ENCODE measurements at regions not wholly inside any gene's neighbourhood (a gene's known extent, or its start where the extent isn't known, plus 50 kb on each side); places are given as distances from the start of the nearest gene placed in this dataset.

DNA sequence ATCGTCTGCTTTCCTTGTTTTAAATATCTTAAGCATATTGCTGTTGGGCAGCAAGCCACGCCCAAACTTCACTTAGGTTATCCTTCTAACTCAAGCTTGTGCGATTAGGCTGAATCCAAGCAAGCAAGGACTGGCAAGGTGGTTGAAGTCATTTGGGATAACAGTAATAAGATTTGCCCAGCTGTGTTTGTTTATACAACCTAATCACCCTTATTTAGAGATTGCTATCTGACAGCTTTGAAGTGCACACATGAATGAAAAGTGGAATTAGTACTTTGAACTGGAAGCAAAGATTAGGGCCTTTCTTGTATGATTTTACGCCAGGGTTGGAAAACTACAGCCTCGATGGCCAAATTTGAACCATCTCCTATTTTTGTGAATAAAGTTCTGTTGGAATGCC, 182.1 kb downstream of the ASB9 start:
- H3K4me1 ChIP-seq (ENCODE audit: control insufficient read depth, low read length), result no peaks in the 10 kb centered on the region
- no peaks in the 10 kb centered on the region for H4K20me1 ChIP-seq (ENCODE audit: control insufficient read depth, insufficient read depth, low read depth, low read length)
- H3K4me2 ChIP-seq (ENCODE audit: low read length), result no peak overlapping the region
- H3K36me3 ChIP-seq (ENCODE audit: control insufficient read depth, low read length), result no peaks in the 10 kb centered on the region
- no peak overlapping the region for H3K27ac ChIP-seq (ENCODE audit: low read depth, low read length)
- no peak overlapping the region for H3K4me3 ChIP-seq (ENCODE audit: low read length)
- H3K27me3 ChIP-seq (ENCODE audit: control insufficient read depth, low read length), result no peaks in the 10 kb centered on the region
- no peaks in the 10 kb centered on the region for H3K79me2 ChIP-seq (ENCODE audit: control insufficient read depth, low read length)
- no peaks in the 10 kb centered on the region for H3K9me3 ChIP-seq (ENCODE audit: control insufficient read depth, insufficient read depth, low read length)
- no peaks in the 10 kb centered on the region for H3K9me2 ChIP-seq (replicated peaks; ENCODE audit: control insufficient read depth, low read length)
- no peak for TF ChIP-seq EZH2phosphoT487 (IDR thresholded peaks at IDR 0.05; ENCODE audit: borderline replicate concordance, low read length)
- TF ChIP-seq, protein P1, sequence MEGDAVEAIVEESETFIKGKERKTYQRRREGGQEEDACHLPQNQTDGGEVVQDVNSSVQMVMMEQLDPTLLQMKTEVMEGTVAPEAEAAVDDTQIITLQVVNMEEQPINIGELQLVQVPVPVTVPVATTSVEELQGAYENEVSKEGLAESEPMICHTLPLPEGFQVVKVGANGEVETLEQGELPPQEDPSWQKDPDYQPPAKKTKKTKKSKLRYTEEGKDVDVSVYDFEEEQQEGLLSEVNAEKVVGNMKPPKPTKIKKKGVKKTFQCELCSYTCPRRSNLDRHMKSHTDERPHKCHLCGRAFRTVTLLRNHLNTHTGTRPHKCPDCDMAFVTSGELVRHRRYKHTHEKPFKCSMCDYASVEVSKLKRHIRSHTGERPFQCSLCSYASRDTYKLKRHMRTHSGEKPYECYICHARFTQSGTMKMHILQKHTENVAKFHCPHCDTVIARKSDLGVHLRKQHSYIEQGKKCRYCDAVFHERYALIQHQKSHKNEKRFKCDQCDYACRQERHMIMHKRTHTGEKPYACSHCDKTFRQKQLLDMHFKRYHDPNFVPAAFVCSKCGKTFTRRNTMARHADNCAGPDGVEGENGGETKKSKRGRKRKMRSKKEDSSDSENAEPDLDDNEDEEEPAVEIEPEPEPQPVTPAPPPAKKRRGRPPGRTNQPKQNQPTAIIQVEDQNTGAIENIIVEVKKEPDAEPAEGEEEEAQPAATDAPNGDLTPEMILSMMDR (IDR thresholded peaks at IDR 0.05; ENCODE audit: low read depth, low read length, poor library complexity, severe bottlenecking), result no peak
- H3F3A ChIP-seq (ENCODE audit: control insufficient read depth, insufficient read depth), result no peaks in the 10 kb centered on the region

DNA sequence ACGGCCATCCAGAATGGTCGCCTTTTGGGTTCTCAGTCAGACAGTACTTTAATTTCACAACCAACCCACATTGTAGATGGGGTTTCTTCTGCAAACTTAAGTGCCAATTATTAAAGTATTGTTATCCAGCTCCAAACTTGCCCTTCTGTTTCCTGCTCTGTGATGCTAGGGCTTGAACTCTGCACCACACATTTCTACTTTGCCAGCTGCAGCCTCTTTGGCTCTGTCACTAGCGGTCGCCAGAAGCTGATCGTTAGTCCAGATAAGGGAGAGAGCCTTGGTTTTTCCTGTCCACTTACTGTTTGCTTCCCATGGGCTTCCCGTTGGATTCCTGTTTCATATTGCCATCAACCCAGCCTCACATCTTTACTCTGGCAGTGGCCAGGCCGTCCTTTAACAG, 196.6 kb downstream of the ASB9 start:
- no peaks in the 10 kb centered on the region for H3K4me1 ChIP-seq (ENCODE audit: control insufficient read depth, low read length)
- H3K79me2 ChIP-seq (ENCODE audit: control insufficient read depth, low read length), result no peaks in the 10 kb centered on the region
- H3K27ac ChIP-seq (ENCODE audit: low read depth, low read length), result no peak overlapping the region
- H3K9me3 ChIP-seq (ENCODE audit: control insufficient read depth, insufficient read depth, low read length), result no peaks in the 10 kb centered on the region
- no peak overlapping the region for H3K4me2 ChIP-seq (ENCODE audit: low read length)
- TF ChIP-seq EZH2phosphoT487 (IDR thresholded peaks at IDR 0.05; ENCODE audit: borderline replicate concordance, low read length), result no peak
- TF ChIP-seq, protein P1 (IDR thresholded peaks at IDR 0.05; ENCODE audit: low read depth, low read length, poor library complexity, severe bottlenecking), result no peak
- H3K9me2 ChIP-seq (replicated peaks; ENCODE audit: control insufficient read depth, low read length), result no peaks in the 10 kb centered on the region
- H3K27me3 ChIP-seq (ENCODE audit: control insufficient read depth, low read length), result no peaks in the 10 kb centered on the region
- no peak overlapping the region for H3K4me3 ChIP-seq (ENCODE audit: low read length)
- H4K20me1 ChIP-seq (ENCODE audit: control insufficient read depth, insufficient read depth, low read depth, low read length), result no peaks in the 10 kb centered on the region
- no peaks in the 10 kb centered on the region for H3F3A ChIP-seq (ENCODE audit: control insufficient read depth, insufficient read depth)
- no peaks in the 10 kb centered on the region for H3K36me3 ChIP-seq (ENCODE audit: control insufficient read depth, low read length)

DNA sequence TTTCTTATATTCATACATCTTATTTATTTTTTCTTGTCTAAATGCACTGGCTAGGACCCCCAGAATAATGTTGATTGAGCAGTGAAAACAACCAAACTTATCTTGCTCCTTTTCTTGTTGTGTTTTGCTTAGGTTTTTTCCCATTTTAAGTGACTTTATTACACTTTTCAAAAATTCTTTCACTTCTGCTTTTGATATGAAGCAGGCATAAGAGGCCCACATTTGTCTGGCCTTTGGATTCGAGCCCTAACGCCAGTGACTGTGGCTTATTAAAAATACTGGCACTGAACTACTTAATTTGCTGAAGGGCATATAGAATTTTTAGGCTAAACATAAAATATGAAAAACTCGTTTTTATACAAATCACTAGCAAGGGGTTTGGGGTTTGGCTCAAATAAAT, 197.0 kb downstream of the ASB9 start:
- no peaks in the 10 kb centered on the region for H3K4me1 ChIP-seq (ENCODE audit: control insufficient read depth, low read length)
- H3K9me2 ChIP-seq (replicated peaks; ENCODE audit: control insufficient read depth, low read length), result no peaks in the 10 kb centered on the region
- H3K4me3 ChIP-seq (ENCODE audit: low read length), result no peak overlapping the region
- no peaks in the 10 kb centered on the region for H4K20me1 ChIP-seq (ENCODE audit: control insufficient read depth, insufficient read depth, low read depth, low read length)
- no peaks in the 10 kb centered on the region for H3F3A ChIP-seq (ENCODE audit: control insufficient read depth, insufficient read depth)
- H3K79me2 ChIP-seq (ENCODE audit: control insufficient read depth, low read length), result no peaks in the 10 kb centered on the region
- TF ChIP-seq, protein P1 (IDR thresholded peaks at IDR 0.05; ENCODE audit: low read depth, low read length, poor library complexity, severe bottlenecking), result no peak
- TF ChIP-seq EZH2phosphoT487 (IDR thresholded peaks at IDR 0.05; ENCODE audit: borderline replicate concordance, low read length), result no peak
- no peaks in the 10 kb centered on the region for H3K9me3 ChIP-seq (ENCODE audit: control insufficient read depth, insufficient read depth, low read length)
- no peaks in the 10 kb centered on the region for H3K36me3 ChIP-seq (ENCODE audit: control insufficient read depth, low read length)
- no peak overlapping the region for H3K4me2 ChIP-seq (ENCODE audit: low read length)
- no peak overlapping the region for H3K27ac ChIP-seq (ENCODE audit: low read depth, low read length)
- H3K27me3 ChIP-seq (ENCODE audit: control insufficient read depth, low read length), result no peaks in the 10 kb centered on the region

DNA sequence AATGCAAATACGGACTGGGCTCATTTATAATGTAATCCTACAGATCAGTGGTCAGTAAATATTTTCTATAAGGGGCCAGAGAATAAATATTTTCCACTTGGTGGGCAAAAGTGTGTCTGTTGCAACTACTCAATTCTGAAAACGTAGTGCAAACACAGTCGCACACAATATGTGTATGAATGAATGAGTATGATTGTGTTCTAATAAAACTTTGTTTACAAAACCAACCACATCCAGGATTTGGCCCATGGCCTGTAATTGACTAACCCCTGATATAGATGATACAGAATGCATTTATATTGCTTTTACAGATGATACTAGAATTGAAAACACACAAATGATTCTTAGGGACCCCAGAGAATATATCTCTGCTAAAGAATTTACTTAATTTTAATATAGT, 197.6 kb downstream of the ASB9 start:
- H3K4me1 ChIP-seq (ENCODE audit: control insufficient read depth, low read length), result no peaks in the 10 kb centered on the region
- TF ChIP-seq, protein P1 (IDR thresholded peaks at IDR 0.05; ENCODE audit: low read depth, low read length, poor library complexity, severe bottlenecking), result no peak
- no peak for TF ChIP-seq EZH2phosphoT487 (IDR thresholded peaks at IDR 0.05; ENCODE audit: borderline replicate concordance, low read length)

More for the DNA sequence above, 197.6 kb downstream of the ASB9 start:
- no peaks in the 10 kb centered on the region for H3K9me2 ChIP-seq (replicated peaks; ENCODE audit: control insufficient read depth, low read length)
- no peaks in the 10 kb centered on the region for H3K36me3 ChIP-seq (ENCODE audit: control insufficient read depth, low read length)
- H4K20me1 ChIP-seq (ENCODE audit: control insufficient read depth, insufficient read depth, low read depth, low read length), result no peaks in the 10 kb centered on the region
- H3K27ac ChIP-seq (ENCODE audit: low read depth, low read length), result no peak overlapping the region
- H3K79me2 ChIP-seq (ENCODE audit: control insufficient read depth, low read length), result no peaks in the 10 kb centered on the region
- H3K4me3 ChIP-seq (ENCODE audit: low read length), result no peak overlapping the region
- no peaks in the 10 kb centered on the region for H3F3A ChIP-seq (ENCODE audit: control insufficient read depth, insufficient read depth)
- H3K9me3 ChIP-seq (ENCODE audit: control insufficient read depth, insufficient read depth, low read length), result no peaks in the 10 kb centered on the region
- H3K4me2 ChIP-seq (ENCODE audit: low read length), result no peak overlapping the region
- H3K27me3 ChIP-seq (ENCODE audit: control insufficient read depth, low read length), result no peaks in the 10 kb centered on the region
